DMS153 treated with DMSO at 0.1 percent for 48 hours (cell line): ENCODE measurements at regions not wholly inside any gene's neighbourhood (a gene's known extent, or its start where the extent isn't known, plus 50 kb on each side); places are given as distances from the start of the nearest gene placed in this dataset.

ENCODE experiments used
- DNase-seq: peaks from one replicate; lab custom pipeline; 2025; ENCODE audit not compliant: unreplicated experiment; lab: John Stamatoyannopoulos, UW

GRCh38 chr3:176798680-176799079 is 398.6 kb downstream of the TBL1XR1 start:
- no peak for DNase-seq

DNA sequence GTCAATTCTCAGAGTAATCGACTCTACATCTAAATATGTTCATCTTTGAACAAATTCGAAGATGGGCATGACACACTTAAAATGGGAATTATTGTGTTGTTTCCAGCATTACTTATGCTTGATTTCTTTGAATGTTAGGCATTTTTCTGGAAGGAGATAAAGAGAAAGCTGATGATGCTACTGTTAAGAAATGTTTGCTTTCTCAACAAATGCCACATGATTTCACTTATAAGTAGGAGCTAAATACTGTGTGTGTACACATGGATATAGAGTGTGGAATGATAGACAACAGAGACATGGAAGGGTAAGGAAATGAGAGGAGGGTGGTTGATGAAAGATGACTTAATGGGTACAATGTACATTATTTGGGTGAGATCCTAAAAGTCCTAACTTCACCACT is 400.9 kb downstream of the TBL1XR1 start:
- DNase-seq, result no peak

GRCh38 chr3:176795891-176796290 is 401.4 kb downstream of the TBL1XR1 start:
- no peak for DNase-seq

GRCh38 chr3:176794406-176794805 is 402.9 kb downstream of the TBL1XR1 start:
- DNase-seq, result no peak

DNA sequence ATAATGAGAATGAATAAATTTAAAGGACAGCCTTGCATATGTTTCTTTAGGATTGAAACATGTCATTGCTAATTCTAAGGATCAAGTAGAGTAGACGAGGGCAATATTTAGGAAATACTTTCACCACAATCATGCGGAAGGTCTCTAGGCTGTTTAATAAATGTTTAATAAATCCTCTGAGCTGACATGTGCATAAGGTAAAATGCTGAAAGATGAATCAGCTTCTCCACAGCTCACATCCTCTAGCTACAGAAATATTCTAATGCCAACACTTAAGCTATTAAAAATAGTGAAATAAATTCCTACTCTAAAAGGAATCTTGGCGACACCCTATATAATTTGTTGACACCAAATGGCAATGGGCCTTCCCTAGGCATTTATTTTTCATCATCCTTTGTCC is 407.3 kb downstream of the TBL1XR1 start:
- DNase-seq, result no peak

GRCh38 chr3:176789281-176789705 is 408.0 kb downstream of the TBL1XR1 start:
- DNase-seq, result no peak

DNA sequence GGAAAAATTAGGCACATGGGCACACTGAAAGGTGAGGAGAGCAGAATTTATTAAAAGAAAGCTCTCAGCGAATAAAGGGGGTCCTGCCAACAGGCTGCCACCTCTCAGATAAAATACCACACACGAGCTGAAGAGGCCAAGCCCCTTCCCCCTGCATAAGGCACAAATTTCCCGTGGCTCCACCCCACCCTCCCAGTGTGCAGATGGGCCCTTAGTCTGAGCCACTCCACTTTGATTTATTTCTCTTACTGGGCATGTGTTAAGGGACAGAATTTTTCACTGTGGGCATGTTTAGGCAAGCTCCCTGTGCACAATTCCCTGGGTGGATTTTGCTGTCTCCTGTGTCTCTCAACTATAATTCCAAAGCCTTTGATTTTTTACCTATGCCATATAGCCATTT is 409.8 kb downstream of the TBL1XR1 start:
- no peak for DNase-seq

GRCh38 chr3:176785171-176785570 is 412.1 kb downstream of the TBL1XR1 start:
- no peak for DNase-seq

DNA sequence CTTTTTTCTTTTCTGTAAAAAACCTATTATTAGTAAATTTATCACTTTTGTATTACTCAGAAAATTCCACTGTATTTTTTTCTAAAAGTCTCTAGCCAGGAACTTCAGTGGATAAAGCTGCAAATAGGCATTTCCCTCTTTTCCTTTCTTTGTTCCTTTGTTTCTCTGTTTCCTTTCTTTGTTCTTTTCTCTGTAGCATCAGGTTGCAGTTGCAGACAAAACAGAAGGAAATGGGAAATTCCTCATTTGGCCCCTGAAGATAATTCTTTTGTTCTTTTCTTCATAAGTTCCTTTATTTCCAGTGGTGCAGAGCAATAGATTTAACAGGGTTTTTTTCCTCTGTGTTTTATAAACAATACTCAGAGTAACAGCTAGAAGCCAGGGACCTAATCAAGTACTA is 416.5 kb downstream of the TBL1XR1 start:
- no peak for DNase-seq

GRCh38 chr3:176776622-176777175 is 420.6 kb downstream of the TBL1XR1 start:
- no peak for DNase-seq

GRCh38 chr3:176769547-176770190 is 427.6 kb downstream of the TBL1XR1 start:
- DNase-seq, result no peak

DNA sequence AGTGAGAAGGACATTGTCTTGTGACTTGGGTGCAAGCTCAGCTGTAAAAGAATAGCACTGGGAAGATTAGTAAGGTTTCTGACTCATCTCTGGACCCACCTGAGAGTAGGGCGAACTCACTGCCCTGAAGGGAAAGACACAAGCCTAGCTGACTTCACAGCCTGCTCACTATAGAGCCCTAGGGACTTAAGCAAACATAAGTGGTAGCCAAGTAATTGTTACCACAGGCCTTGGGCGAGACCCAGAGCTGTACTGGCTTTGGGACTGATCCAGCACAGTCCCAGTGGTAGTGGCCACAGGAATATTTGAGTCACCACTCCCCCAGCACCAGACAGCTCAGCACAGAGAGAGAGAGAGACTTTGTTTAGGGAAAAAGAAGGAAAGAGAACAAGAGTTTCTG is 429.9 kb downstream of the TBL1XR1 start:
- no peak for DNase-seq

GRCh38 chr3:176766862-176767261 is 430.4 kb downstream of the TBL1XR1 start:
- no peak for DNase-seq

GRCh38 chr3:176765382-176765900 is 431.8 kb downstream of the TBL1XR1 start:
- no peak for DNase-seq

DNA sequence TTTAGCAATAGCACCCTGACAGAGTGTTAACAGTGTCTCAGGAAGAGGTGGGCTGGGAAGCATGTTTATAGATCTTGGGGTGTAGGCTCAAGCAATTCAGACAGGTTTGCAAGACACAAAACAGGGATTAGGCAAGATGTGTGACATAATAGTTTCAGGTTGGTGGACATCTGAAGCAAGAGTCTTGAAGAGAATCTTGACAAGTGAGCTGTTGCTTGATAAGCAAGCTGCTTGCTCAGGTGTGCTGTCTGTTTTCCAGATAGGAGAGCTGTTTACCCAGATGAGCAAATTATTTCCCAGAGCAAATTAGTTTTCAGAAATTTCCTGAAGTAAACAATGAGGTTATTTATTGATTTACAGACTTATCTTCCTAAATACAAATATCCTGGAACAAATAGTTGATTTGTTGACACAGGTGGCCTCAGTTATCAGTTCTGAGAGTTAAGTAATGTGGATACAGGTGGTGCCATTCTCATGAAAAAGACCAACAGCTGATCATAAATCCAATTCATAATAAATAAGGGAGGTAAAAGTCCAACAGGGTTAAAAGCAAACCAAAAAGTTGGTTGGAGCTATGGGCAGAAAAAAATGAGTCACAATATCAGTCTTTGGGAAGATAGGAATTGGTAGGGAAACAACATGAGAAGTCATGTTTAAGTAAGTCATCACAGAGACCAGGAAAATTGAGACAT is 437.3 kb downstream of the TBL1XR1 start:
- DNase-seq, result no peak

- DNase-seq, result no peak
Measured at GRCh38 chr3:176757429-176757828, 439.9 kb downstream of the TBL1XR1 start.

DNA sequence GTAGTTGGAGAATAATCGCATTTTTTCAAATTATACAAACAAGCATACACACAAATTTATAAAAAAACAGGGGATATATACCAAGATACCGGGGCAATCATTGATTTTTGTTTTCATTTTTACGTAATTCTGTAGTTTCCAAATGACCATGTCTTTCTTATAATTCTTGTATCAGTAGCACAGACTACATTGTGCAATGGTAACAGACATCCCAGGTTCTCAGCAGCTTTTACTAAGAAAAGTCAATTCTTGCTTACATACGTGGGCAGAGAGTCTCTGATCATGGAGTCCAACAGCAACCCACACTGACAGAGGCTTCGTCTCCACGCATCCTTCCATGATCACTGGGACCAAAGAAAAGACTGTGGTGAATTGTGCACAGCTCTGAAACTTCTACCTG is 441.3 kb downstream of the TBL1XR1 start:
- DNase-seq, result no peak

DNA sequence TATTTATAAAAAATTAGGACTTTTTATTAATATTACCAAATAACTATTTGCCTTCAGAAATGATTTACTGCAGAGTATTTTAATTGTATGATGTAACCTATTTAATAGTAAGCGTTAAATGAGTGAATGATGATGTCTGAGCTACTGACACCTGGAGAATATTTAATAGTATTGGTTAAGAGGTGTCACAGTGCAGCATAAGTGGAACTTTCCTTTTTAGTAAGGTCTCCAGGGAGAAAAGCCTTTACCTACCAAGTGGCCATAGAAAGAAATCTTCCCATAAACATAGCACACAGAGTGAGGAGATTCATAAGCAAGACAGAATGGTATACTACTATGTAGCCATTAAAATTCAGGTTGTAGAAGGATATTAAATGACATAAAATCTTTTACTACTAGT is 441.7 kb downstream of the TBL1XR1 start:
- no peak for DNase-seq

DNA sequence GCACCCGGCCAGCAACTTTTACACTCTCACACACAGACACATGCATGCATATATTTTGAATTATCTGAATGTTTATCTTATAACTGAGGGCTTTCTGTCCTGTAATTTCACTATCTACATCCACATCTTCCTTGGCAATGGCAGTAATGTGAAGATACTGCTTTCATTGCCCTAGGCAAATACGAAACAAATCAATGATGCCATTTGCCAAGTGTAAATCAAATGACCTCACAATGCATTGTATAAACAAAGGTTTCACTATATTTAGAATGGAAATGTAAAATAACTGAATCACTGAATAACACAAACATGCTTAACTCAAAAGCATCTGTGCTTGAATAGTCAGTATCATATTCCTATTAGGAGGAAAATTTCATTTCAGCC is 455.6 kb downstream of the TBL1XR1 start:
- peak; percentile 49 for DNase-seq

GRCh38 chr3:176740906-176741663 is 456.2 kb downstream of the TBL1XR1 start:
- no peak for DNase-seq

DNA sequence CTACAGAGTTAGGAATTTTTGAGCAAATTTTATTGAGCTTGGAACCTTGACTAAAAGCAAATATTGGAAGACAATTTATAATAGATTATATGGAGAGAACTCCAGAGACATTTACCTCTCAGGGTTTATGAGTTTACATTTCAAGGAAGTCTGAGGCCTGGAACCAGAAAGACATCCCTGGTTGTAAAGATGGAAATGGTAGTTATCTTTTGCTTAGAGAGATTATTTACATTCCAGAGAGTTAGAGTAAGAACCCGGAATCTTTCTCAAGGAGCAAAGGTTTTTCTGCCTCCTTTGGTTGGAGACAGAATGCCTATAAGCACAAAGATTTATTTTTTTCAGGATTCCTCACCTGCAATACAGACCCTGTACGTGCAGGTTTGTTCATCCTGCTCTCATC is 458.1 kb downstream of the TBL1XR1 start:
- no peak for DNase-seq
